ENCODE measurements at regions not wholly inside any gene's neighbourhood (a gene's known extent, or its start where the extent isn't known, plus 50 kb on each side); places are given as distances from the start of the nearest gene placed in this dataset.

GRCh38 chr3:124229836-124230235 lies 237.9 kb upstream of the ROPN1 start:
- 81 to 95% (median 94%) methylated on average over 2 of the region's 2 CpGs for WGBS, 3 donors

GRCh38 chr3:124230432-124230831 lies 238.5 kb upstream of the ROPN1 start:
- H3K9me3 ChIP-seq: peaks cover 0 to 4% of the 10 kb centered on the region in 2 donors
- H3K36me3 ChIP-seq: no peaks in the 10 kb centered on the region
- H3K4me3 ChIP-seq: no peak overlapping the region
- no peaks in the 10 kb centered on the region for H3K4me1 ChIP-seq (ENCODE audit: insufficient read depth)
- TF ChIP-seq EP300 (IDR thresholded peaks at IDR 0.05) (no peak), POLR2A (IDR thresholded peaks at IDR 0.05) (no peak), CTCF (IDR thresholded peaks at IDR 0.05) (no peak)
- WGBS, 3 donors: 83 to 89% (median 86%) methylated on average over 6 of the region's 6 CpGs
- no peak for DNase-seq
- H3K27ac ChIP-seq: no peak overlapping the region
- no peaks in the 10 kb centered on the region for H3K27me3 ChIP-seq
- intact Hi-C loops (cut with DNase I): no loop called here

More at GRCh38 chr3:124229836-124230235, 237.9 kb upstream of the ROPN1 start:
- Histone ChIP-seq H3K27me3 (no peaks in the 10 kb centered on the region), H3K36me3 (no peaks in the 10 kb centered on the region), H3K27ac (no peak overlapping the region), H3K4me1 (ENCODE audit: insufficient read depth) (no peaks in the 10 kb centered on the region), H3K9me3 (peaks cover 0 to 4% of the 10 kb centered on the region in 2 donors), H3K4me3 (no peak overlapping the region)
- no peak for DNase-seq
- intact Hi-C loops (cut with DNase I): no loop called here
- TF ChIP-seq EP300 (IDR thresholded peaks at IDR 0.05): no peak
- no peak for TF ChIP-seq CTCF (IDR thresholded peaks at IDR 0.05)
- TF ChIP-seq POLR2A (IDR thresholded peaks at IDR 0.05): no peak

- no peak for DNase-seq
- H3K4me1 ChIP-seq (ENCODE audit: insufficient read depth): no peaks in the 10 kb centered on the region
- H3K27ac ChIP-seq: no peak overlapping the region
- no peaks in the 10 kb centered on the region for H3K36me3 ChIP-seq
- H3K27me3 ChIP-seq: no peaks in the 10 kb centered on the region
- 89 to 90% (median 90%) methylated on average over 7 of the region's 7 CpGs for WGBS, 3 donors
- peaks cover 0 to 4% of the 10 kb centered on the region in 2 donors for H3K9me3 ChIP-seq
- no peak for TF ChIP-seq EP300 (IDR thresholded peaks at IDR 0.05)
- no peak for TF ChIP-seq POLR2A (IDR thresholded peaks at IDR 0.05)
- no peak for TF ChIP-seq CTCF (IDR thresholded peaks at IDR 0.05)
- intact Hi-C loops (cut with DNase I): no loop called here
- no peak overlapping the region for H3K4me3 ChIP-seq
These were observed 239.1 kb upstream of the ROPN1 start for GRCh38 chr3:124230998-124231397.

GRCh38 chr3:124234852-124235252 lies 242.9 kb upstream of the ROPN1 start:
- 88 to 95% (median 90%) methylated on average over 7 of the region's 7 CpGs for WGBS, 3 donors
- Histone ChIP-seq H3K36me3 (no peaks in the 10 kb centered on the region), H3K4me1 (ENCODE audit: insufficient read depth) (no peaks in the 10 kb centered on the region), H3K27me3 (no peaks in the 10 kb centered on the region), H3K27ac (no peak overlapping the region), H3K4me3 (no peak overlapping the region), H3K9me3 (no peaks in the 10 kb centered on the region)
- TF ChIP-seq CTCF (IDR thresholded peaks at IDR 0.05) (no peak), EP300 (IDR thresholded peaks at IDR 0.05) (no peak), POLR2A (IDR thresholded peaks at IDR 0.05) (no peak)
- DNase-seq: no peak
- intact Hi-C loops (cut with DNase I): no loop called here
